CD4-positive, alpha-beta T cell treated with Interleukin-4 for 4 hours (primary cell): ENCODE measurements at regions not wholly inside any gene's neighbourhood (a gene's known extent, or its start where the extent isn't known, plus 50 kb on each side); places are given as distances from the start of the nearest gene placed in this dataset.

Source experiments
- DNase-seq: peaks from one replicate; pipeline ENCODE4 v3.0.0-alpha.2; 2020

DNA sequence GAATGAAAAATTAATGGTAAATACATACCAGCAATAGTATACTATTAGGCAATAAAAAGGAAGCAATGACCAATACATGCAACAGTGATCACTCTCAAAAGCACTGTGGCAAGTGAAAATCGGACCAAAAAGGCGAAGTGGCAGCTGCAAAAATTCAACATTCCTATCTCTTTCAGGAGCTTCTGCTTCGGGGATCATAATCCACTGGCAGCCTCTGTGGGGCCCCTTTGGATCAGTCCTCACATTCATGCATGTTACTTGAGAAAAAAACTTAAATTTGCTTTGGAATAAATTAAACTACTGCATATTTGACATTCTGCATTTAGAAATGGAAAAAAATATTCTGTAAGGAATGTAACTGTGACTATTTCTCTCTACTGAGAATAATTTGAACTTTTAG lies 425.6 kb downstream of the NR2F2 start:
- DNase-seq: no peak

GRCh38 chr15:96756656-96757055 lies 426.2 kb downstream of the NR2F2 start:
- no peak for DNase-seq

DNA sequence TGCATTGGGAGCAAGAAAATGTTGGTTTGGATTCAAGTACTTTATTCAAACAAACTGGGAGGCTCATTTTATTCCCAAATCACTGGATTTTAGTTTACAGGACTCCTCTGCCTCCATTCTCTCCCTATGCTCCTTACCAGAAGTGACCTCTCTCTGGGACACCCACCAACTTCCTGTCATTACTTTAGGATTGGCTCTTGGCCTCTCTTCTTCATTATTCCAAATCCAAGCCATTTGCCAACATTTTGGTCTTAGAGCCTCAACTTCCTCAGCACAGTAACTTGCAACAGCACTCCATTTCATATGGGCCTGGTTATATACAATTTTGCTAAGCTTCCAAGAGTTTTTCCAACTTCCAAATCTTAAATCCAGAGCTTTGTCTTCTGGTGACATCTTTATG lies 432.1 kb downstream of the NR2F2 start:
- DNase-seq: no peak

DNA sequence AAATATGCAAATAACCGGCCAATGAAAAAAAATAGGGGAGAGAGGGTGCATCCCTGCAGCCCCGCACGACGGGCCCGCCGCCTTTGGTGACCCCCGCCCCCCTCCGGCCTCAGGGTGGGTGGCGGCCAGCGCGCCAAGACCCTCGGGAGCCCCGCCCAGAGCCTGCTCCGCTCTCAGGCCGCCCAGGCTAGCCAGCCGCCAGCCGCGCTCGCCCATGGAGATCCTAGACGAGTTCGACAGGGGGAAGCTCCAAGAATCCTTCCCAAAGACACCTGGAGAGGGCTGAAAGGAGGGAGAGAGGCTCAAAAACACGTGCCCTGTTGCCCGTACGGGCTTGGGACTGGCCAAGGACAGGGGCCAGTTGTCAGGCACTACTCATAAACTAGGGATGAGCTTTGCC lies 434.0 kb downstream of the NR2F2 start:
- no peak for DNase-seq

DNA sequence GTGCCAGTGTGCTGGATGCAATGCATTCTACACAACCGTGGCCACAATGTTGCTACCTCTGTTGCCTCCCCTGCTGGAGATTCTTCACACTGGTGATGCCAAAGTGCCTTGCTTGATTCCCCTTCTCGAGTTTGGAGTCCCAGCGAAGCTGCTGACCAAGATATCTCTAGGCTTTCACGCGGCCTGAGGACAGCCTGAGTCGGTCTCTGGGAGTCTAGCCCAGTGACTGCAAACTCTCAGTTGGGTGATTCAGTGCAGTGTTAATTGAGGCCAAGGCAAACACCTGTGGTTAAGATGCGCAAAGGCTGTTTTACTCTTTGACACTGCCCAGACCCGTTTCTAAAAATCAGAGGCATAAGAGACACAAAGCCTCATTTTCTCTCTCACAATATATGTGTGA lies 434.4 kb downstream of the NR2F2 start:
- DNase-seq: no peak

GRCh38 chr15:96766366-96766765 lies 435.9 kb downstream of the NR2F2 start:
- DNase-seq: no peak

GRCh38 chr15:96767703-96768434 lies 437.4 kb downstream of the NR2F2 start:
- DNase-seq: no peak

- DNase-seq: no peak
Observed at GRCh38 chr15:96768435-96768789, 437.9 kb downstream of the NR2F2 start.

GRCh38 chr15:96771035-96771434 lies 440.5 kb downstream of the NR2F2 start:
- no peak for DNase-seq

GRCh38 chr15:96774216-96774615 lies 443.7 kb downstream of the NR2F2 start:
- no peak for DNase-seq

GRCh38 chr15:96783746-96784145 lies 453.2 kb downstream of the NR2F2 start:
- DNase-seq: no peak

GRCh38 chr15:96790004-96790403 lies 459.5 kb downstream of the NR2F2 start:
- DNase-seq: no peak

DNA sequence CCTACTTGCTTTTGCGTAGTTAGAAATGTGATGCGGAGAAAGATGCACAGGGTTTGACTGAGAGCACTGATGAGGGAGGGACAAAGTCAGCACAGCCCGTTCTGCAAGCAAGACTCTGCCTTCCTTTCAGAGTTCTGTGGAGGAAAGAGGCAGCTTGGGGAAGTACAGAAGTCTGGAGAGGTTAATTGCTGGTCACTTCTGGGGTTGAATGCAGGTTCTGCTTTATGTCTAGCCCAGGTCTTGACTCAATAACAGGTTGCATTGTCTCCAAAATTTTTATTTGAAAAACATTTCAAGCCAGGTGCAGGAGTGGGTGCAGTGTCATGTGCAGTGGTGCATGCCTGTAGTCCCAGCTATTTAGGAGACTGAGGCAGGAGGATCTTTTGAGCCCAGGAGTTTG lies 461.7 kb downstream of the NR2F2 start:
- DNase-seq: no peak

DNA sequence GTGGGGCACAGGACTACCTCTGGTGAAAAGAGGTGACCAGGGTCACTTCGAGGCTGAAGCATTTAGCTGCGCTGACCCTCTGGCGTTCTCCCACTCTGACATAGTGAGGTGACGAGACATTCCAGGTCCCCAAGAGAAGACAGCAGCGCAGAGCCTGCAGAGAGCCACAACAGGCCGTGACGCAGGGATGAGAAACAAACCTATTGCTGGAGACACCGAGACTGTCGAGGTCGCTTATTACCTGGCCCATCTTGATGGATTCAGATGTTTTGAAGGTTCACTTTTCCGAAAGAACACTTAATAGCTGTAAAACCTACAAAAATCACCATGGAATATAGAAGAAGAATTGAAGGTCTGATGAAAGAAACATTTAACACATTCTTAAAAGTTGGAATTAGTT lies 466.3 kb downstream of the NR2F2 start:
- no peak for DNase-seq

DNA sequence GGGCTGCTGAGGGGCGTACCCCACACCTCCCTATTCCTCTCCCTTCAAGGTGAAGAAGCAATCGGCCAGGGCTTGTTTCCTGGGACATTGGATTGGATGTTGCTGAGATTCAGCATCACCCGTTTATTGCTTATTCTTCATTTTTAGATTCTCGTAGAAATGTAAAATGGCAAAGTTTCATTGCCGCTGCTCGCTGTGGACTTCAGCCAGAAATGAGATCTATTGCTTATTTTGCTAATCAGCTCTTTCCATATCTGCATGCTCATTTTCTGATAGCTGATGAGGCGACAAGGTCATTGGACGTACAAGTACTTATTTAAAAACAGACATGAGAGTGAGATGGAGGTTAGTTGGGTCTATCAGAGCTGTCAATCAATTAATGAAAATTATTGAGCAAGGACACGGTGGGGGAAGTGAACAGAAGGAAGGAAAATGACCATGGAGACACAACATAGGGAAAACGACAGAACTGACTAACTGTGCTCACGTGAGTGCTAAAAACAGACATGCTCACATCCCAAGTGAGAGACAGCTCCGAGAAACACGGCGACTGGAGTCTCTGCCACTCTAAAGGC lies 471.2 kb downstream of the NR2F2 start:
- DNase-seq: no peak

DNA sequence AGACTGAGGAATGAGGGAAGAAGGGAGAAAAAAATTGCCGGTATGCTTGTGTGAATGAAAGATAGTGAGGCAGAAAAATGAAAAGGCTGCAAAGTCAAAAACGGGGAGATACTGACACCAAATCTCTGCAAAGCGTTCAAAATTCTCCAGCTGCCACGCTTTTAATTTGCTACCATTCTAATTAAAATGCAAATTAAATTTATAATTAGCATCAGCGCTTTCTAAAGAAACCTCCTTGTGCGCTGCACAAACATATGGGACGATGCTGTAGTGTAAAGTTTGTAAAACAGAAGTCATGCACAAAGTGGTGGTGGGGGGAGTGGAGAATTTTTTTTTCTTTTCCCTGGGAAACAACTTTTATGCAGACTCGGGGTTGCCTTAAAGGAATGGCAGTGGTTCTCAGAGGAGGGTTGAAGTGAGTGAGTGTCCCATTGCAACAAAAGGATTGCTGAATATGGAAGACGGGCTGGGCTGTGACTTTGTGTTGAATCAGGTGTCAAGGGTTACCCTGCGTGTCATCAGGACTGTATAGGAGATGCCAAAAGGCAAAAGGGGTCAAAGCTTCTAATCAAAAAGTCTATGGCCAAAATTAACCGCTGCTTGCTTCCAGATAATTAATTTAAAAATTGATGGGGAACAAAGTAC lies 472.2 kb downstream of the NR2F2 start:
- DNase-seq: no peak

- no peak for DNase-seq
Observed at GRCh38 chr15:96804754-96805153, 474.3 kb downstream of the NR2F2 start.

DNA sequence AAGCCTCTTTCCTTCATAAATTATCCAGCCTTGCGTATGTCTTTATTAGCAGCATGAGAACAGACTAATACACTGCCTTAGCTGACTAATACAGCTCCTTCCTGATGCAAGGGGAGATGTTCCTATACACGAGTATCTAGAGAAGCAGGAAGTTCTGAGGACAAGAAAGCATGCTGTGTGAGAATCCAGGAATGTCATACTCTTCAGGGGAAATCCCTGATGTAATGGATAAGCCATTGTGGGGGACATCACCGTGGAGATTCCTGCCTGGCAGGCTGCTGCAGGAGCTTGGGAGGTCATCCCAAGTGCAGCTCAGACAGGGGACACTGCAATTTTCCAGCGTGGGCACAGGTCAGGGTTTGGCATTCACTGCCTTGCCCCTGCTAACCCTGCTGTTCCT lies 476.9 kb downstream of the NR2F2 start:
- DNase-seq: no peak

- no peak for DNase-seq
Observed at GRCh38 chr15:96817900-96818299, 487.4 kb downstream of the NR2F2 start.

DNA sequence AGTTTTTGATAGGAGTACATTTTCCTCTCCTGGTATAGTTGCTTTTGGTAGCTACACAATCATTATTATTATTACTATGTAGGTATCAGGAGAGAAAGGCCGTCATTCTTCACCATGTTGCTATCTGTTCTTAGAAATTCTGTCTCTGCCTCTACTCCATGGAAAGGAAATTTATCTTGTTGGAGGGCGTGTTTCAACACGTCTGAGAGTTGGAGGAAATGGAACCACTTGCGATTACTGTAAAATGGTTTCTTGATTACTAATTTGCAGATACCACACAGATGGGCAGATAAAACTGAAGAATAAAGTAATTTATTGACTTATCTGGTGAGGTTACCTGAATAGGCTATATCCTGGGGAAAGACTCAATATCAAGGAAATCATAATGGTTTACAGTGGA lies 488.4 kb downstream of the NR2F2 start:
- no peak for DNase-seq

DNA sequence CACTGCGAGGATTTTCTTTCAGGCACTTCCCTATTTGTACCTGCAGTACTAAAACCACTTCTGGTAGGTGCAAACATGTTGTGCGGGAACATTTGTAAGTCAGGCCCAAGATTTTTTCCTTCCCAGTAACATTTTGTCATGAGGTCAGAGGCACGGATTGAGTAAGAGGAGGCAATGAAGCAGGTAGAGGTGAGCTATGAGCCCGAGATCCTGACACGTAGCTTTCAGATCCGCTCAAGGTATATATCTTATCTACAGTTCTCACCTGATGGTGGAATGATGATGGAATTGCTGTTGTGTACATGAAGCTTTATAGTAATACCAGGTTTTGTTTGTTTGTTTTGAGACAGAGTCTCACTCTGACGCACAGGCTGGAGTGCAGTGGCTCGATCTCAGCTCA lies 497.5 kb downstream of the NR2F2 start:
- DNase-seq: no peak

DNA sequence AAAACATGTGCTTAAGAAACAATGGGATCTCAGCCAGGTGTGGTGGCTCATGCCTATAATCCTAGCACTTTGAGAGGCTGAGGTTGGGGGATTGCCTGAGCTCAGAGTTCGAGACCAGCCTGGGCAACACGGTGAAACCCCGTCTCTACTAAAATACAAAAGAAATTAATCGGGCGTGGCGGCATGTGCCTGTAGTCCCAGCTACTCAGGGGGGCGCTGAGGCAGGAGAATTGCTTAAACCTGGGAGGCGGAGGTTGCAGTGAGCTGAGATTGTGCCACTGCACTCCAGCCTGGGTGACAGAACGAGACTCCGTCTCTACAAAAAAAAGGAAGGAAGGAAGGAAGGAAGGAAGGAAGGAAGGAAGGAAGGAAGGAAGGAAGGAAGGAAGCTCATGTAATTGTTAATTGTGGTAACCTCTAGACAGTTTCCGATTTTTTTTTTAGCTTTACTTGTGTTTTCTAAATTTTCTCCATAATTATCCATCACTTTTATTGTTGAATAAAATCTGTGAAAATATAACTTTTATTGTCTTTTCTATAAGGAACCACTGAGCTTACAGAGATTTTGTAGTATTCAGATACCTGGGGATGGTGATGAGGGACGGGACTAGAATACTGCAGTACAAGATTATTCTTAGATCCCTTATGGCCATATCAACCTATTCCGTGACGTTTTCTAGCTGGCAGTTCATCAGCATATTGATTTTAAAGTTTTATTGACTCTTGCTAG lies 506.9 kb downstream of the NR2F2 start:
- no peak for DNase-seq

GRCh38 chr15:96838081-96838480 lies 507.6 kb downstream of the NR2F2 start:
- DNase-seq: no peak
